ENCODE measurements at regions not wholly inside any gene's neighbourhood (a gene's known extent, or its start where the extent isn't known, plus 50 kb on each side); places are given as distances from the start of the nearest gene placed in this dataset.

GRCh38 chr3:117172426-117172825, 462.8 kb downstream of the TUSC7 start:
- no peak for TF ChIP-seq CTCF (conservative IDR thresholded peaks at IDR 0.05; ENCODE audit: low read depth, low read length)
- no peak for DNase-seq (ENCODE audit: low read depth)
- no peak overlapping the region for H3K4me3 ChIP-seq (ENCODE audit: low read depth, low read length)

- no peak for TF ChIP-seq CTCF (conservative IDR thresholded peaks at IDR 0.05; ENCODE audit: low read depth, low read length)
- DNase-seq (ENCODE audit: low read depth), result no peak
- no peak overlapping the region for H3K4me3 ChIP-seq (ENCODE audit: low read depth, low read length)
Measured at GRCh38 chr3:117181222-117181621, 471.6 kb downstream of the TUSC7 start.

GRCh38 chr3:117184574-117184973, 475.0 kb downstream of the TUSC7 start:
- H3K4me3 ChIP-seq (ENCODE audit: low read depth, low read length), result no peak overlapping the region
- no peak for DNase-seq (ENCODE audit: low read depth)
- TF ChIP-seq CTCF (conservative IDR thresholded peaks at IDR 0.05; ENCODE audit: low read depth, low read length), result no peak

- no peak for TF ChIP-seq CTCF (conservative IDR thresholded peaks at IDR 0.05; ENCODE audit: low read depth, low read length)
- no peak for DNase-seq (ENCODE audit: low read depth)
- no peak overlapping the region for H3K4me3 ChIP-seq (ENCODE audit: low read depth, low read length)
Measured at GRCh38 chr3:117191245-117191644, 481.7 kb downstream of the TUSC7 start.

GRCh38 chr3:117192888-117193287, 483.3 kb downstream of the TUSC7 start:
- H3K4me3 ChIP-seq (ENCODE audit: low read depth, low read length), result no peak overlapping the region
- no peak for TF ChIP-seq CTCF (conservative IDR thresholded peaks at IDR 0.05; ENCODE audit: low read depth, low read length)
- DNase-seq (ENCODE audit: low read depth), result no peak

GRCh38 chr3:117193390-117193789, 483.8 kb downstream of the TUSC7 start:
- H3K4me3 ChIP-seq (ENCODE audit: low read depth, low read length), result no peak overlapping the region
- peak; percentile 7 for DNase-seq (ENCODE audit: low read depth)
- peak; percentile 36 for TF ChIP-seq CTCF (conservative IDR thresholded peaks at IDR 0.05; ENCODE audit: low read depth, low read length)

GRCh38 chr3:117195034-117195433, 485.5 kb downstream of the TUSC7 start:
- H3K4me3 ChIP-seq (ENCODE audit: low read depth, low read length), result no peak overlapping the region

More at GRCh38 chr3:117195034-117195433, 485.5 kb downstream of the TUSC7 start:
- no peak for TF ChIP-seq CTCF (conservative IDR thresholded peaks at IDR 0.05; ENCODE audit: low read depth, low read length)
- DNase-seq (ENCODE audit: low read depth), result no peak

All from choroid plexus epithelial cell (primary cell).